Gastroesophageal sphincter (tissue), 4 donors: ENCODE measurements at regions not wholly inside any gene's neighbourhood (a gene's known extent, or its start where the extent isn't known, plus 50 kb on each side); places are given as distances from the start of the nearest gene placed in this dataset.

ENCODE experiments used
- ATAC-seq: fragments of 150-250 bp; one replicate; pipeline ENCODE4 v1.9.1; 2016; ENCODE audit warnings: mild to moderate bottlenecking, moderate library complexity
- H3K27ac ChIP-seq, 4 donors: fragments of 200-600 bp; sonication (generic) in 3 of 4; 1 replicate in 3 of 4; 2 replicates in 1 of 4; pipeline ENCODE4 v1.5.1; 2016 to 2019
- H3K27me3 ChIP-seq: fragments of 200-600 bp; sonication (generic); one replicate; pipeline ENCODE4 v1.5.1; 2019
- H3K36me3 ChIP-seq, 2 donors: fragments of 200-600 bp; sonication (generic); one replicate each; pipeline ENCODE4 v1.5.1; 2019; ENCODE audit warnings: control low read depth in 1 of 2
- H3K4me1 ChIP-seq, 3 donors: fragments of 200-600 bp; sonication (generic); 1 replicate in 2 of 3; 2 replicates in 1 of 3; pipeline ENCODE4 v1.5.1; 2016 to 2019; ENCODE audit warnings: control low read depth in 2 of 3
- H3K4me3 ChIP-seq, 2 donors: fragments of 200-600 bp; sonication (generic); one replicate each; pipeline ENCODE4 v1.5.1; 2019; ENCODE audit warnings: mild to moderate bottlenecking in 1 of 2, moderate library complexity in 1 of 2
- H3K9me3 ChIP-seq, 3 donors: fragments of 200-600 bp; sonication (generic); one replicate each; pipeline ENCODE4 v1.5.1; 2017 to 2019; ENCODE audit warnings: control low read depth in 2 of 3
- CTCF ChIP-seq, 4 experiments: fragments of 200-600 bp in 2 of 4; fragments of 450-650 bp in 2 of 4; sonication (generic) in 1 of 4; IDR thresholded peaks; one replicate each; pipeline ENCODE4 v1.5.1; 2017 to 2019; ENCODE audit warnings: antibody characterized with exemption in 4 of 4, mild to moderate bottlenecking in 2 of 4, moderate library complexity in 2 of 4
- EP300 ChIP-seq: sonication (generic); formaldehyde crosslinking; IDR thresholded peaks from one replicate; pipeline ENCODE4 v1.6.1; 2017; ENCODE audit warnings: antibody characterized with exemption, mild to moderate bottlenecking
- POLR2A ChIP-seq, 2 donors: fragments of 450-650 bp; IDR thresholded peaks; one replicate each; pipeline ENCODE4 v1.6.1; 2017; ENCODE audit warnings: antibody characterized with exemption in 2 of 2, mild to moderate bottlenecking in 2 of 2, moderate library complexity in 1 of 2
- POLR2AphosphoS5 ChIP-seq: sonication (generic); formaldehyde crosslinking; IDR thresholded peaks from one replicate; pipeline ENCODE4 v1.6.1; 2017; ENCODE audit warnings: antibody characterized with exemption
- WGBS, 2 donors: methylation state at CpG; one replicate each; pipeline ENCODE4 v1.1.5; 2018; ENCODE audit warnings: low coverage in 1 of 2; 5-methylcytosine and 5-hydroxymethylcytosine counted together

- no peak overlapping the region for H3K27ac ChIP-seq
- no peaks in the 10 kb centered on the region for H3K27me3 ChIP-seq
- TF ChIP-seq EP300 (no peak), POLR2A (IDR thresholded peaks at IDR 0.05) (no peak), CTCF (IDR thresholded peaks at IDR 0.05) (no peak), POLR2AphosphoS5 (no peak)
- no peaks in the 10 kb centered on the region for H3K36me3 ChIP-seq
- no peak for ATAC-seq
- WGBS, 2 donors = 49 to 71% methylated on average over 1 to 2 of the region's 2 CpGs
- no peak overlapping the region for H3K4me3 ChIP-seq
- H3K4me1 ChIP-seq = no peaks in the 10 kb centered on the region
- no peaks in the 10 kb centered on the region for H3K9me3 ChIP-seq
Measured at GRCh38 chr1:65514041-65514440, 93.6 kb downstream of the LEPR start.

- peaks cover 35% of the 10 kb centered on the region for H3K27me3 ChIP-seq
- H3K4me3 ChIP-seq = peak overlapping the region; percentile 32 to 62
- TF ChIP-seq CTCF (IDR thresholded peaks at IDR 0.05) (no peak), EP300 (no peak), POLR2AphosphoS5 (no peak), POLR2A (IDR thresholded peaks at IDR 0.05) (no peak)
- H3K36me3 ChIP-seq = no peaks in the 10 kb centered on the region
- ATAC-seq = peak; percentile 34
- H3K27ac ChIP-seq = peak overlapping the region in 3 of 4 donors; percentile 70 to 79 (median 74)
- H3K4me1 ChIP-seq = peaks cover 0 to 12% (median 6%) of the 10 kb centered on the region in 3 donors
- H3K9me3 ChIP-seq = no peaks in the 10 kb centered on the region
- 26 to 51% methylated on average over 5 of the region's 5 CpGs for WGBS, 2 donors
Measured at GRCh38 chr1:65524931-65525265, 104.4 kb downstream of the LEPR start.

GRCh38 chr1:65525266-65526048, 105.0 kb downstream of the LEPR start:
- ATAC-seq = peak; percentile 51
- Histone ChIP-seq H3K9me3 (no peaks in the 10 kb centered on the region), H3K4me3 (peak overlapping the region; percentile 32 to 62), H3K4me1 (peaks cover 0 to 12% (median 6%) of the 10 kb centered on the region in 3 donors), H3K27me3 (peaks cover 35% of the 10 kb centered on the region), H3K27ac (peak overlapping the region in 3 of 4 donors; percentile 70 to 79 (median 74)), H3K36me3 (no peaks in the 10 kb centered on the region)
- TF ChIP-seq POLR2AphosphoS5 (no peak), EP300 (no peak), POLR2A (IDR thresholded peaks at IDR 0.05) (no peak), CTCF (IDR thresholded peaks at IDR 0.05) (no peak)
- WGBS, 2 donors = 0% methylated on average over 1 to 16 of the region's 87 CpGs

GRCh38 chr1:65526049-65526556, 105.6 kb downstream of the LEPR start:
- H3K9me3 ChIP-seq = no peaks in the 10 kb centered on the region
- H3K27ac ChIP-seq = peak overlapping the region in 3 of 4 donors; percentile 70 to 79 (median 74)
- ATAC-seq = no peak
- no peaks in the 10 kb centered on the region for H3K36me3 ChIP-seq
- peaks cover 0 to 12% (median 6%) of the 10 kb centered on the region in 3 donors for H3K4me1 ChIP-seq
- TF ChIP-seq POLR2AphosphoS5 = no peak
- H3K27me3 ChIP-seq = peaks cover 35% of the 10 kb centered on the region
- H3K4me3 ChIP-seq = peak overlapping the region; percentile 32 to 62
- WGBS, 2 donors = 10 to 31% methylated on average over 5 to 9 of the region's 10 CpGs

- H3K27ac ChIP-seq = peak overlapping the region in 3 of 4 donors; percentile 36 to 79 (median 61)
- ATAC-seq = no peak
- H3K4me1 ChIP-seq = peaks cover 0 to 12% (median 6%) of the 10 kb centered on the region in 3 donors
- H3K9me3 ChIP-seq = no peaks in the 10 kb centered on the region
- peak overlapping the region in 1 of 2 donors; percentile 62 for H3K4me3 ChIP-seq
- TF ChIP-seq CTCF (IDR thresholded peaks at IDR 0.05) = no peak
- TF ChIP-seq POLR2AphosphoS5 = no peak
- no peak for TF ChIP-seq EP300
- TF ChIP-seq POLR2A (IDR thresholded peaks at IDR 0.05) = no peak
- H3K27me3 ChIP-seq = peaks cover 35% of the 10 kb centered on the region
- WGBS, 2 donors = 25 to 28% methylated on average over 3 of the region's 3 CpGs
- no peaks in the 10 kb centered on the region for H3K36me3 ChIP-seq
Measured at GRCh38 chr1:65527190-65527589, 106.7 kb downstream of the LEPR start.
